ENCODE measurements at regions not wholly inside any gene's neighbourhood (a gene's known extent, or its start where the extent isn't known, plus 50 kb on each side); places are given as distances from the start of the nearest gene placed in this dataset.

DNA sequence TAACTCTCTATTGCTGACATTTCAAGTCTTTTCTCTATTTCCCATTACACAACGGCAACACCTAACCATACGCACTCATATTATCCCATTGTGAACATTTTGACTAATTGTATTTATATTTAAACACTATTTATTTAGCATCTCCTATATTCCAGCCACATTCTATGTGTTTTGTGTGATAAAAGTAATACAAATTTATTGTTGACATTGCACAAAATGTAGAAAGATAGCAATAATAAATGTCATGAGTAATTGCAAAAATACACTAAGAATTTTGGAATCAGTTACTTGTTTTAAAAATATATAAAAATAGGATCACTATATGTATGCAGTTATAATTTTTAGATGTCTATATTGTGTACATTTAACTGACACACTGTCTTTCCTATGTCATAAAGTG lies 413.0 kb upstream of the PTPRD start:
- Histone ChIP-seq H3K27me3 (ENCODE audit: control insufficient read depth, insufficient read depth, low read length) (no peaks in the 10 kb centered on the region), H3K4me1 (ENCODE audit: control insufficient read depth in 2 of 3, insufficient read depth in 2 of 3, low read depth in 1 of 3, low read length in 3 of 3) (no peaks in the 10 kb centered on the region), H3K9me3 (ENCODE audit: control insufficient read depth in 2 of 3, insufficient read depth in 1 of 3, low read length in 3 of 3) (peaks cover 0 to 2% (median 0%) of the 10 kb centered on the region in 3 donors), H3K27ac (ENCODE audit: low read depth in 2 of 2, low read length in 2 of 2) (no peak overlapping the region), H3K36me3 (ENCODE audit: control insufficient read depth in 2 of 3, insufficient read depth in 3 of 3, low read length in 3 of 3) (no peaks in the 10 kb centered on the region), H3K9ac (ENCODE audit: low read length in 3 of 3) (no peak overlapping the region), H3K4me3 (ENCODE audit: low read length in 3 of 3) (no peak overlapping the region)
- intact Hi-C loops (cut with DNase I), result no loop called here
- TF ChIP-seq CTCF (IDR thresholded peaks at IDR 0.05; ENCODE audit: borderline replicate concordance, extremely low read depth, insufficient read depth), result no peak
- FAIRE-seq (no peak), DNase-seq (no peak)

DNA sequence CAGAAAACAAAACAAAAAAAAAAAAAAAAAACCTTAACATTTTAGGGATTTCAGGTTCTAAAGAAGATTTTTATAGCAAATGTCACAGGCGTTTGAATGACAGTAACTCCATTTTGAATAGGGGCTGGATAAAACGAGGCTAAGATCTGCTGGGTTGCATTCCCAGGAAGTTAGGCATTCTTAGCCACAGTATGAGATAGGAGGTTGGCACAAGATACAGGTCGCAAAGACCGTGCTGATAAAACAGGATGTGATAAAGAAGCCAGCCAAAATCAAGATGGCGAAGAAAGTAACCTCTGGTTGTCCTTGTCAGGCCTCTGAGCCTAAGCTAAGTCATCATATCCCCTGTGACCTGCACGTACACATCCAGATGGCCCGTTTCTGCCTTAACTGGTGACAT lies 425.6 kb upstream of the PTPRD start:
- Histone ChIP-seq H3K36me3 (ENCODE audit: control insufficient read depth in 2 of 3, insufficient read depth in 3 of 3, low read length in 3 of 3) (no peaks in the 10 kb centered on the region), H3K4me3 (ENCODE audit: low read length in 3 of 3) (no peak overlapping the region), H3K9me3 (ENCODE audit: control insufficient read depth in 2 of 3, insufficient read depth in 1 of 3, low read length in 3 of 3) (no peaks in the 10 kb centered on the region), H3K27ac (ENCODE audit: low read depth in 2 of 2, low read length in 2 of 2) (no peak overlapping the region), H3K9ac (ENCODE audit: low read length in 3 of 3) (no peak overlapping the region), H3K27me3 (ENCODE audit: control insufficient read depth, insufficient read depth, low read length) (no peaks in the 10 kb centered on the region), H3K4me1 (ENCODE audit: control insufficient read depth in 2 of 3, insufficient read depth in 2 of 3, low read depth in 1 of 3, low read length in 3 of 3) (no peaks in the 10 kb centered on the region)
- intact Hi-C loops (cut with DNase I), result no loop called here
- FAIRE-seq (no peak), DNase-seq (no peak)
- TF ChIP-seq CTCF (IDR thresholded peaks at IDR 0.05; ENCODE audit: borderline replicate concordance, extremely low read depth, insufficient read depth), result no peak

DNA sequence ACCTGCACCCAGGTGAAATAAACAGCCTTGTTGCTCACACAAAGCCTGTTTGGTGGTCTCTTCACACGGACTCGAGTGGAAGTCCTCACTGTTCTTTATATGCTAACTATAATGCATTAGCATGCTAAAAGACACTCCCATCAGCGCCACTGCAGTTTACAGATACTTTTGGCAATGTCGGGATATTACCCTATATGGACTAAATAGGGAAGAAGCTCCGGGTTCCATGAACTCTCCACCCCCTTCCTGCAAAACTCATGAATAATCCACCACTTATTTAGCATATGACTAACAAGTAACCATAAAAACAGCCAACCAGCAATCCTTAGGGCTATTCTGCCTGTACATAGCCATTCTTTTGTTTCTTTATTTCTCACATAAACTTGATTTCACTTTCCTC lies 426.2 kb upstream of the PTPRD start:
- TF ChIP-seq CTCF (IDR thresholded peaks at IDR 0.05; ENCODE audit: borderline replicate concordance, extremely low read depth, insufficient read depth), result no peak
- FAIRE-seq (no peak), DNase-seq (no peak)
- Histone ChIP-seq H3K27ac (ENCODE audit: low read depth in 2 of 2, low read length in 2 of 2) (no peak overlapping the region), H3K9me3 (ENCODE audit: control insufficient read depth in 2 of 3, insufficient read depth in 1 of 3, low read length in 3 of 3) (no peaks in the 10 kb centered on the region), H3K27me3 (ENCODE audit: control insufficient read depth, insufficient read depth, low read length) (no peaks in the 10 kb centered on the region), H3K9ac (ENCODE audit: low read length in 3 of 3) (no peak overlapping the region), H3K4me1 (ENCODE audit: control insufficient read depth in 2 of 3, insufficient read depth in 2 of 3, low read depth in 1 of 3, low read length in 3 of 3) (no peaks in the 10 kb centered on the region), H3K4me3 (ENCODE audit: low read length in 3 of 3) (no peak overlapping the region), H3K36me3 (ENCODE audit: control insufficient read depth in 2 of 3, insufficient read depth in 3 of 3, low read length in 3 of 3) (no peaks in the 10 kb centered on the region)
- intact Hi-C loops (cut with DNase I), result no loop called here

DNA sequence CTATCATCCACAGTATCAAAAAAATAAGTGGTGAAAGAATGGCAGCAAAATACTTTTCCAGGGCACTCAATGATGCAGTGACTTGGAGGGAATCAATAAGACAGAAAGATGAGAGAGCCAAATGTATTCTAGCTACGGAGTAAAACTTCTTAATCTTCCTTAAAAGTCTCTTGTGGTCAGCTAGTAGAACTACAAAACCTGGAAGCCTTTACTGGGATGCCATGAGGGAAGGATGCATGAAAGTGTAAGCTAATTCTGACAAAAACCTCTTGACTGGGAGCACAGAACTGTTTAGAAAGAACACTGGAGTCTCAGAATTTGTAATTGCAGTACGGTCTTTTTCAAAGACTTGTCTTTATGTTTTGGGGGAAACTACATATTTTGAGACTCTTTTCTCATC lies 432.8 kb upstream of the PTPRD start:
- no peak overlapping the region for H3K4me3 ChIP-seq (ENCODE audit: low read length in 3 of 3)
- DNase-seq (no peak), FAIRE-seq (no peak)
- TF ChIP-seq CTCF (IDR thresholded peaks at IDR 0.05; ENCODE audit: borderline replicate concordance, extremely low read depth, insufficient read depth), result no peak
- no peaks in the 10 kb centered on the region for H3K27me3 ChIP-seq (ENCODE audit: control insufficient read depth, insufficient read depth, low read length)
- no peaks in the 10 kb centered on the region for H3K9me3 ChIP-seq (ENCODE audit: control insufficient read depth in 2 of 3, insufficient read depth in 1 of 3, low read length in 3 of 3)
- no peak overlapping the region for H3K27ac ChIP-seq (ENCODE audit: low read depth in 2 of 2, low read length in 2 of 2)
- intact Hi-C loops (cut with DNase I), result no loop called here
- H3K9ac ChIP-seq (ENCODE audit: low read length in 3 of 3), result no peak overlapping the region
- H3K36me3 ChIP-seq (ENCODE audit: control insufficient read depth in 2 of 3, insufficient read depth in 3 of 3, low read length in 3 of 3), result no peaks in the 10 kb centered on the region
- H3K4me1 ChIP-seq (ENCODE audit: control insufficient read depth in 2 of 3, insufficient read depth in 2 of 3, low read depth in 1 of 3, low read length in 3 of 3), result no peaks in the 10 kb centered on the region

All from kidney (tissue), 13 donors.